Chondrocyte (in vitro differentiated cells): ENCODE measurements at regions not wholly inside any gene's neighbourhood (a gene's known extent, or its start where the extent isn't known, plus 50 kb on each side); places are given as distances from the start of the nearest gene placed in this dataset.

Source experiments
- DNase-seq: peaks from one replicate; pipeline ENCODE4 v3.0.0; 2021; ENCODE audit warnings: mixed read lengths, low spot score
- H3K27ac Mint-ChIP-seq: one replicate; pipeline ENCODE4 v1.8.0; 2021; ENCODE audit warnings: mild to moderate bottlenecking, moderate library complexity, mixed read lengths; ENCODE audit not compliant: unreplicated experiment
- H3K27me3 Mint-ChIP-seq: 2 replicates; pipeline ENCODE4 v1.8.0; 2021; ENCODE audit warnings: low read depth, mixed read lengths
- H3K36me3 Mint-ChIP-seq: 2 replicates; pipeline ENCODE4 v1.8.0; 2021; ENCODE audit warnings: low read depth, mixed read lengths
- H3K4me1 Mint-ChIP-seq: 2 replicates; pipeline ENCODE4 v1.8.0; 2021; ENCODE audit warnings: low read depth, mild to moderate bottlenecking, mixed read lengths
- H3K4me3 Mint-ChIP-seq: one replicate; pipeline ENCODE4 v1.8.0; 2021; ENCODE audit warnings: mild to moderate bottlenecking, moderate library complexity, mixed read lengths; ENCODE audit not compliant: unreplicated experiment
- H3K9me3 Mint-ChIP-seq: 2 replicates; pipeline ENCODE4 v1.8.0; 2021; ENCODE audit warnings: low read depth, mixed read lengths
- CTCF ChIP-seq: fragments of 200-600 bp; sonication (generic); IDR thresholded peaks from 2 replicates; pipeline ENCODE4 v1.5.0; 2021; ENCODE audit warnings: antibody characterized with exemption, mild to moderate bottlenecking, moderate library complexity

DNA sequence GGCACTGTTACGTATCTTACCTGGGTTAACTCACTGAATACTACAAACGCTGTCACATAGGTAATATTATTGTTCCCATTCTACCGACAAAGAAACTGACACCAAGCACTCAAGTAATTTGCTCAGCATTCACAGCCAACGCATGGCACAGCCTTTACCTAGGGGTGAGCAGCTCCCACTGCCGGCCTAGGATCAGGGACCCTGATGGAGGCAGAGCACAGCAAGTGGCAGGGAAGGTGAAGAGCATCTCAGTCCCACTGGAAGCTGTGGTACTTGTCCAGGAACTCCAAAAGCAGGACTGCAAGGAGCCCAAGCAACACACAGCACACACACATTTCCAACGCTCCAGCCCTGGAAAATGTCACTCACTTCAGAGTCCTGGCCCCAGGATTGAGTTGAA is 111.8 kb upstream of the CDKN3 start:
- Mint-ChIP-seq H3K4me3 (no peak overlapping the region), H3K4me1 (peaks cover 4% of the 10 kb centered on the region), H3K27me3 (no peaks in the 10 kb centered on the region), H3K9me3 (no peaks in the 10 kb centered on the region), H3K27ac (no peak overlapping the region), H3K36me3 (no peaks in the 10 kb centered on the region)
- TF ChIP-seq CTCF, result no peak
- no peak for DNase-seq

DNA sequence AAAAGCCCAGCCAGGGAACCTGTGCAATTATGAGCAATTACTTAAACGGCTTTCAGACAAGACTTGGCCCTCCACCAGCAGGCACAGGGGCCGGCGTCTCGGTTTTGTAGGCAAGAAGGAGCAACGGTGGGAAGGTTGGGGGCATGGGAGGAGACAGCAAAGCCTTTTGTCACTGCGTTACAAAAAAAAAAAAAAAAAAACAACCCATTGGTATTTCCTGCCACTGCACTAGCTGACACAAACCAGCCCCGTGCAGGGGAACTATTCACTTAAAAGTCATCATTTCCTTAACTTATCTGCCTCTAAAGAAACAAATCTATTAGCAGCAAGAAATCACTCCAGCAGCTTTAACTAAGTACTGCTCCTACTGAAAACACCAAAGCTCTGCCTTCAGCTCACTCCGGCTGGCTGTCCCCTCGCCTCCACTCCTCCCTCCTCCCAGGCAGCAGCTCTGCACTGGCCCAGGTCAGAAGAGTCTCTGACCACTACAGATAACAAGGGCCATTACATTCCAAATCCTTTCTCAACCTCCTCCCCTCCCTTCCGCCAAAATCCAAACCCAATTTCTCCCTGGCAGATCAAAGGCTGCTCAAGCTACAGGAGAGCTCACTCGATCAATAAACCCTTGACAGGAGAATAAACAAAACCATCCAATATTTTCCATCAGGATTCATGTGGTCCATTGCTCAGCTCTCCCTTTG is 105.2 kb upstream of the CDKN3 start:
- Mint-ChIP-seq H3K4me1 (peaks cover 16% of the 10 kb centered on the region), H3K4me3 (no peak overlapping the region), H3K36me3 (no peaks in the 10 kb centered on the region), H3K9me3 (peaks cover 6% of the 10 kb centered on the region), H3K27me3 (peaks cover 2% of the 10 kb centered on the region), H3K27ac (no peak overlapping the region)
- DNase-seq, result no peak
- TF ChIP-seq CTCF, result no peak

GRCh38 chr14:54294802-54295201 is 102.0 kb upstream of the CDKN3 start:
- H3K27me3 Mint-ChIP-seq, result peaks cover 2% of the 10 kb centered on the region
- H3K27ac Mint-ChIP-seq, result no peak overlapping the region
- H3K36me3 Mint-ChIP-seq, result no peaks in the 10 kb centered on the region
- no peak for DNase-seq
- H3K4me1 Mint-ChIP-seq, result peaks cover 12% of the 10 kb centered on the region
- H3K4me3 Mint-ChIP-seq, result no peak overlapping the region
- H3K9me3 Mint-ChIP-seq, result peaks cover 6% of the 10 kb centered on the region
- TF ChIP-seq CTCF, result no peak

GRCh38 chr14:54299410-54300363 is 97.1 kb upstream of the CDKN3 start:
- H3K36me3 Mint-ChIP-seq, result no peaks in the 10 kb centered on the region
- peaks cover 2% of the 10 kb centered on the region for H3K27me3 Mint-ChIP-seq
- no peak overlapping the region for H3K4me3 Mint-ChIP-seq
- TF ChIP-seq CTCF, result no peak
- H3K9me3 Mint-ChIP-seq, result peaks cover 4% of the 10 kb centered on the region
- no peak overlapping the region for H3K27ac Mint-ChIP-seq
- no peaks in the 10 kb centered on the region for H3K4me1 Mint-ChIP-seq
- DNase-seq, result no peak

- Mint-ChIP-seq H3K4me1 (no peaks in the 10 kb centered on the region), H3K9me3 (no peaks in the 10 kb centered on the region), H3K4me3 (no peak overlapping the region), H3K27ac (no peak overlapping the region), H3K27me3 (no peaks in the 10 kb centered on the region), H3K36me3 (no peaks in the 10 kb centered on the region)
- no peak for DNase-seq
- no peak for TF ChIP-seq CTCF
These were observed 95.9 kb upstream of the CDKN3 start for GRCh38 chr14:54300881-54301280.
